Liver (tissue), 3 donors: ENCODE measurements at regions not wholly inside any gene's neighbourhood (a gene's known extent, or its start where the extent isn't known, plus 50 kb on each side); places are given as distances from the start of the nearest gene placed in this dataset.

Experiments
- EGR1 ChIP-seq, 2 donors: IDR thresholded peaks; 2 replicates each; pipeline ENCODE4 v1.6.1; 2016 to 2018; ENCODE audit warnings: antibody characterized with exemption in 2 of 2, low read depth in 2 of 2
- HNF4G ChIP-seq: IDR thresholded peaks from 2 replicates; pipeline ENCODE4 v1.6.1; 2016; ENCODE audit warnings: antibody characterized with exemption
- JUND ChIP-seq, 2 donors: IDR thresholded peaks; 2 replicates each; pipeline ENCODE4 v1.6.1; 2016; ENCODE audit warnings: antibody characterized with exemption in 2 of 2
- SP1 ChIP-seq: IDR thresholded peaks from 2 replicates; pipeline ENCODE4 v1.6.1; 2018; ENCODE audit warnings: antibody characterized with exemption, mild to moderate bottlenecking
- TAF1 ChIP-seq: conservative IDR thresholded peaks from 2 replicates; pipeline ENCODE4 v1.6.1; 2016; ENCODE audit warnings: antibody characterized with exemption, mild to moderate bottlenecking
- YY1 ChIP-seq: IDR thresholded peaks from 2 replicates; pipeline ENCODE4 v1.6.1; 2016; ENCODE audit warnings: antibody characterized with exemption, mild to moderate bottlenecking
- TF ChIP-seq, protein P1 (sequence below): IDR thresholded peaks from 2 replicates; pipeline ENCODE4 v1.6.1; 2016; ENCODE audit warnings: antibody characterized with exemption, mild to moderate bottlenecking
- TF ChIP-seq, protein P2 (sequence below): fragments of 150-350 bp; IDR thresholded peaks from 2 replicates; pipeline ENCODE4 v1.5.1; 2017; ENCODE audit warnings: improper control_type of control experiment, low read depth, low read length; ENCODE audit not compliant: missing input control
- TF ChIP-seq, protein P3 (sequence below): IDR thresholded peaks from 2 replicates; pipeline ENCODE4 v1.6.1; 2016; ENCODE audit warnings: antibody characterized with exemption
- donor health status: healthy.
- donor health status: healthy.

DNA sequence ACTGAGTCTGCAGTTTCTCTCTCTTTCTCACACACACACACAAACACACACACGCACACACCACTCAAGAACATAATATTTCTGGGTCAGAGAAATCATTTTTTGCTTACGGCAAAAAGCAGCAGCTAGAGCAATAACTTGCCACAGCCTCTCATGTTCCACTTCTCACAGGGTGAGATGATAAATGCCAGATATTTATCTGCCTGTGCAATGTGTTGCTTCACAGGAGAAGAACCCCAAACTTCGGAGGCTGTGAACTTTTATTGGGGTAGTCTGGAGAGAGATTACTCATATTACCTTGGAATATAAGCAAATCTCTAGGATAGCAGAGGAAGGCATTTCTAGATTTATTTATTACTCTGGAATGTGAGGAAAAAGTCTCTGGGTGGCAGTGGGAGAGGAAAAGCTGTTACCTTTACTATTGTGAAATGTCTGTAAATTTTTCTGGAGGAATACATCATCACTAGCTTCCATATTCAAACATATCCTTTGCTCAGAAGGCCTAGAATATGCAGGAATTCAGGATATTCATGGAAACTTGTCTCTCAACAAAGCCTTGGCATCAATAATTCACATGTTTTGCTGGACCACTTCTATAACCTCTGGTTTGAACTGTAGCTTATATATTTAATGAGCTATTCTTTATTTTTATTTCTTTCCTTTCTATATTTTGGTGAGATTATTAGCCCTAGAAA, 369.2 kb downstream of the NSUN3 start:
- TF ChIP-seq, protein P1, sequence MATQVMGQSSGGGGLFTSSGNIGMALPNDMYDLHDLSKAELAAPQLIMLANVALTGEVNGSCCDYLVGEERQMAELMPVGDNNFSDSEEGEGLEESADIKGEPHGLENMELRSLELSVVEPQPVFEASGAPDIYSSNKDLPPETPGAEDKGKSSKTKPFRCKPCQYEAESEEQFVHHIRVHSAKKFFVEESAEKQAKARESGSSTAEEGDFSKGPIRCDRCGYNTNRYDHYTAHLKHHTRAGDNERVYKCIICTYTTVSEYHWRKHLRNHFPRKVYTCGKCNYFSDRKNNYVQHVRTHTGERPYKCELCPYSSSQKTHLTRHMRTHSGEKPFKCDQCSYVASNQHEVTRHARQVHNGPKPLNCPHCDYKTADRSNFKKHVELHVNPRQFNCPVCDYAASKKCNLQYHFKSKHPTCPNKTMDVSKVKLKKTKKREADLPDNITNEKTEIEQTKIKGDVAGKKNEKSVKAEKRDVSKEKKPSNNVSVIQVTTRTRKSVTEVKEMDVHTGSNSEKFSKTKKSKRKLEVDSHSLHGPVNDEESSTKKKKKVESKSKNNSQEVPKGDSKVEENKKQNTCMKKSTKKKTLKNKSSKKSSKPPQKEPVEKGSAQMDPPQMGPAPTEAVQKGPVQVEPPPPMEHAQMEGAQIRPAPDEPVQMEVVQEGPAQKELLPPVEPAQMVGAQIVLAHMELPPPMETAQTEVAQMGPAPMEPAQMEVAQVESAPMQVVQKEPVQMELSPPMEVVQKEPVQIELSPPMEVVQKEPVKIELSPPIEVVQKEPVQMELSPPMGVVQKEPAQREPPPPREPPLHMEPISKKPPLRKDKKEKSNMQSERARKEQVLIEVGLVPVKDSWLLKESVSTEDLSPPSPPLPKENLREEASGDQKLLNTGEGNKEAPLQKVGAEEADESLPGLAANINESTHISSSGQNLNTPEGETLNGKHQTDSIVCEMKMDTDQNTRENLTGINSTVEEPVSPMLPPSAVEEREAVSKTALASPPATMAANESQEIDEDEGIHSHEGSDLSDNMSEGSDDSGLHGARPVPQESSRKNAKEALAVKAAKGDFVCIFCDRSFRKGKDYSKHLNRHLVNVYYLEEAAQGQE = no peak
- TF ChIP-seq, protein P2, sequence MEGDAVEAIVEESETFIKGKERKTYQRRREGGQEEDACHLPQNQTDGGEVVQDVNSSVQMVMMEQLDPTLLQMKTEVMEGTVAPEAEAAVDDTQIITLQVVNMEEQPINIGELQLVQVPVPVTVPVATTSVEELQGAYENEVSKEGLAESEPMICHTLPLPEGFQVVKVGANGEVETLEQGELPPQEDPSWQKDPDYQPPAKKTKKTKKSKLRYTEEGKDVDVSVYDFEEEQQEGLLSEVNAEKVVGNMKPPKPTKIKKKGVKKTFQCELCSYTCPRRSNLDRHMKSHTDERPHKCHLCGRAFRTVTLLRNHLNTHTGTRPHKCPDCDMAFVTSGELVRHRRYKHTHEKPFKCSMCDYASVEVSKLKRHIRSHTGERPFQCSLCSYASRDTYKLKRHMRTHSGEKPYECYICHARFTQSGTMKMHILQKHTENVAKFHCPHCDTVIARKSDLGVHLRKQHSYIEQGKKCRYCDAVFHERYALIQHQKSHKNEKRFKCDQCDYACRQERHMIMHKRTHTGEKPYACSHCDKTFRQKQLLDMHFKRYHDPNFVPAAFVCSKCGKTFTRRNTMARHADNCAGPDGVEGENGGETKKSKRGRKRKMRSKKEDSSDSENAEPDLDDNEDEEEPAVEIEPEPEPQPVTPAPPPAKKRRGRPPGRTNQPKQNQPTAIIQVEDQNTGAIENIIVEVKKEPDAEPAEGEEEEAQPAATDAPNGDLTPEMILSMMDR = no peak
- no peak for TF ChIP-seq EGR1 (IDR thresholded peaks at IDR 0.05; ENCODE audit: low read depth in 2 of 2)
- no peak for TF ChIP-seq TAF1
- TF ChIP-seq JUND (IDR thresholded peaks at IDR 0.05) = no peak
- no peak for TF ChIP-seq HNF4G
- TF ChIP-seq, protein P3, sequence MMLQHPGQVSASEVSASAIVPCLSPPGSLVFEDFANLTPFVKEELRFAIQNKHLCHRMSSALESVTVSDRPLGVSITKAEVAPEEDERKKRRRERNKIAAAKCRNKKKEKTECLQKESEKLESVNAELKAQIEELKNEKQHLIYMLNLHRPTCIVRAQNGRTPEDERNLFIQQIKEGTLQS = no peak
- no peak for TF ChIP-seq YY1
- TF ChIP-seq SP1 = no peak
